B cell (primary cell): ENCODE measurements at regions not wholly inside any gene's neighbourhood (a gene's known extent, or its start where the extent isn't known, plus 50 kb on each side); places are given as distances from the start of the nearest gene placed in this dataset.

Experiments
- EZH2 ChIP-seq: IDR thresholded peaks from 2 replicates; pipeline ENCODE4 v1.6.1; 2012; ENCODE audit warnings: borderline replicate concordance, low read depth, mild to moderate bottlenecking, moderate library complexity, low read length; ENCODE audit not compliant: insufficient read depth, poor library complexity, severe bottlenecking
- TF ChIP-seq, protein P1 (sequence below): fragments of 200-600 bp; IDR thresholded peaks from one replicate; pipeline ENCODE4 v1.8.0; 2022; ENCODE audit warnings: antibody characterized with exemption, mild to moderate bottlenecking

DNA sequence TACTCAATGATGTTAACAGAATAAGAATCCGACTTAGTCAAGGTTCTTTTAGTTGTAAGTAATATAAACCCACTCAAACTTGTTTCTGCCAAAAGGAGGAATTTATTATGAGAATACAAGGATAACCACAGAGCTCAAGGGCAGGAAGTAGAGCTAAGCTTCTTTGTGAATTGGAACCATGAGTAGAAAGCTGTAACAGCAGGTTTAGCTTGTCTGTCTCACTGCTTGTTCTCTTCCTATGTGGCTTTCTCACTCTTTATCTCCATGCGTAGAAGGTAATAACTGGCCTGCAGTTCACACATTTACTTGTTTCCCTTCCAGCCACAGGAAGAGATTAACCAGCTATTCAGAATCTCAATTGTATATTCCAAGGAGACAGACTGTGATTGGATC lies 378.3 kb downstream of the PPP1R2C start:
- TF ChIP-seq, protein P1, sequence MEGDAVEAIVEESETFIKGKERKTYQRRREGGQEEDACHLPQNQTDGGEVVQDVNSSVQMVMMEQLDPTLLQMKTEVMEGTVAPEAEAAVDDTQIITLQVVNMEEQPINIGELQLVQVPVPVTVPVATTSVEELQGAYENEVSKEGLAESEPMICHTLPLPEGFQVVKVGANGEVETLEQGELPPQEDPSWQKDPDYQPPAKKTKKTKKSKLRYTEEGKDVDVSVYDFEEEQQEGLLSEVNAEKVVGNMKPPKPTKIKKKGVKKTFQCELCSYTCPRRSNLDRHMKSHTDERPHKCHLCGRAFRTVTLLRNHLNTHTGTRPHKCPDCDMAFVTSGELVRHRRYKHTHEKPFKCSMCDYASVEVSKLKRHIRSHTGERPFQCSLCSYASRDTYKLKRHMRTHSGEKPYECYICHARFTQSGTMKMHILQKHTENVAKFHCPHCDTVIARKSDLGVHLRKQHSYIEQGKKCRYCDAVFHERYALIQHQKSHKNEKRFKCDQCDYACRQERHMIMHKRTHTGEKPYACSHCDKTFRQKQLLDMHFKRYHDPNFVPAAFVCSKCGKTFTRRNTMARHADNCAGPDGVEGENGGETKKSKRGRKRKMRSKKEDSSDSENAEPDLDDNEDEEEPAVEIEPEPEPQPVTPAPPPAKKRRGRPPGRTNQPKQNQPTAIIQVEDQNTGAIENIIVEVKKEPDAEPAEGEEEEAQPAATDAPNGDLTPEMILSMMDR: no peak
- TF ChIP-seq EZH2: no peak
